Right cardiac atrium (tissue), 5 donors: ENCODE measurements at regions not wholly inside any gene's neighbourhood (a gene's known extent, or its start where the extent isn't known, plus 50 kb on each side); places are given as distances from the start of the nearest gene placed in this dataset.

Source experiments
- ATAC-seq, 2 donors: fragments of 200-7000 bp; cut with Tn5 transposase; one replicate each; pipeline versions ENCODE4 v1.8.0 to v1.9.1; 2020; ENCODE audit warnings: moderate library complexity in 2 of 2, mild to moderate bottlenecking in 1 of 2
- DNase-seq, 3 donors: peaks; one replicate each; pipeline ENCODE4 v3.0.0-alpha.2; 2020
- H3K27ac ChIP-seq: one replicate; pipeline ENCODE4 v1.5.1; 2013; ENCODE audit warnings: mild to moderate bottlenecking, low read length, control low read depth, moderate library complexity
- H3K27me3 ChIP-seq: one replicate; pipeline ENCODE4 v1.6.1; 2013; ENCODE audit not compliant: control insufficient read depth, insufficient read depth
- H3K4me1 ChIP-seq: one replicate; pipeline ENCODE4 v1.6.1; 2013; ENCODE audit warnings: low read length; ENCODE audit not compliant: control insufficient read depth, insufficient read depth
- H3K4me3 ChIP-seq: one replicate; pipeline ENCODE4 v1.5.1; 2013; ENCODE audit warnings: low read length, control low read depth
- H3K9me3 ChIP-seq: one replicate; pipeline ENCODE4 v1.6.1; 2013; ENCODE audit warnings: low read length; ENCODE audit not compliant: control insufficient read depth
- WGBS: extraction: QIAGEN DNeasy Blood & Tissue Kit; methylation state at CpG from one replicate; pipeline ENCODE4 v1.1.7; 2013; 5-methylcytosine and 5-hydroxymethylcytosine counted together
- intact Hi-C, 4 donors: fragments of 100-400 bp; cut with DNase I; formaldehyde crosslinking; loops; one replicate each; pipeline versions ENCODE4 v1.11.0 to v1.14.0; 2022 to 2023
- donor health status: healthy with polysubstance abuse.
- donor health status: DM: no; HTN: yes; CAD: no.
- donor health status: DM: no; HTN: no; CAD: no.
- donor health status: DM: no; HTN: yes; CAD: no; lungs with severe emphysema.
- donor health status: DM: yes; HTN: yes; CAD: no.

- no peaks in the 10 kb centered on the region for H3K4me1 ChIP-seq
- no peak for DNase-seq
- no peak overlapping the region for H3K27ac ChIP-seq
- intact Hi-C loops: no loop called here
- no peaks in the 10 kb centered on the region for H3K9me3 ChIP-seq
- no peak overlapping the region for H3K4me3 ChIP-seq
- no peaks in the 10 kb centered on the region for H3K27me3 ChIP-seq
- ATAC-seq: no peak
Observed at GRCh38 chr6:119559586-119559985, 210.0 kb upstream of the MAN1A1 start.

- WGBS: 96% methylated on average over 5 of the region's 5 CpGs
- H3K4me3 ChIP-seq: no peak overlapping the region
- no peak overlapping the region for H3K27ac ChIP-seq
- DNase-seq: no peak
- H3K27me3 ChIP-seq: no peaks in the 10 kb centered on the region
- intact Hi-C loops: no loop called here
- no peaks in the 10 kb centered on the region for H3K4me1 ChIP-seq
- no peaks in the 10 kb centered on the region for H3K9me3 ChIP-seq
- no peak for ATAC-seq
Observed at GRCh38 chr6:119557239-119557638, 207.7 kb upstream of the MAN1A1 start.

- H3K27ac ChIP-seq: no peak overlapping the region
Observed at GRCh38 chr6:119552021-119552420, 202.5 kb upstream of the MAN1A1 start.

GRCh38 chr6:119547024-119547423 is 197.5 kb upstream of the MAN1A1 start:
- DNase-seq (no peak), ATAC-seq (no peak)
- Histone ChIP-seq H3K9me3 (no peaks in the 10 kb centered on the region), H3K27ac (no peak overlapping the region), H3K4me1 (no peaks in the 10 kb centered on the region), H3K4me3 (no peak overlapping the region), H3K27me3 (no peaks in the 10 kb centered on the region)
- intact Hi-C loops: no loop called here
- 70% methylated on average over 3 of the region's 3 CpGs for WGBS

More at GRCh38 chr6:119552021-119552420, 202.5 kb upstream of the MAN1A1 start:
- DNase-seq (no peak), ATAC-seq (no peak)
- no peaks in the 10 kb centered on the region for H3K27me3 ChIP-seq
- intact Hi-C loops: no loop called here
- H3K4me1 ChIP-seq: no peaks in the 10 kb centered on the region
- no peaks in the 10 kb centered on the region for H3K9me3 ChIP-seq
- no peak overlapping the region for H3K4me3 ChIP-seq
- WGBS: 97% methylated on average over 1 of the region's 1 CpG

- H3K9me3 ChIP-seq: no peaks in the 10 kb centered on the region
- no peak for DNase-seq
- ATAC-seq: no peak
- H3K27me3 ChIP-seq: no peaks in the 10 kb centered on the region
- no peak overlapping the region for H3K4me3 ChIP-seq
- intact Hi-C loops: no loop called here
- H3K27ac ChIP-seq: no peak overlapping the region
- WGBS: 93% methylated on average over 1 of the region's 1 CpG
- H3K4me1 ChIP-seq: no peaks in the 10 kb centered on the region
Observed at GRCh38 chr6:119545245-119545644, 195.7 kb upstream of the MAN1A1 start.

GRCh38 chr6:119544325-119545175 is 195.0 kb upstream of the MAN1A1 start:
- Histone ChIP-seq H3K9me3 (no peaks in the 10 kb centered on the region), H3K27ac (no peak overlapping the region), H3K4me3 (no peak overlapping the region), H3K27me3 (no peaks in the 10 kb centered on the region), H3K4me1 (no peaks in the 10 kb centered on the region)
- intact Hi-C loops: no loop called here
- 67% methylated on average over 4 of the region's 4 CpGs for WGBS
- ATAC-seq (peak in 1 of 2 donors; percentile 18), DNase-seq (no peak)

GRCh38 chr6:119543332-119543731 is 193.8 kb upstream of the MAN1A1 start:
- intact Hi-C loops: no loop called here

GRCh38 chr6:119542037-119542436 is 192.5 kb upstream of the MAN1A1 start:
- no peak for DNase-seq
- WGBS: 87% methylated on average over 1 of the region's 1 CpG
- ATAC-seq: no peak
- Histone ChIP-seq H3K27ac (no peak overlapping the region), H3K4me3 (no peak overlapping the region), H3K9me3 (no peaks in the 10 kb centered on the region), H3K27me3 (no peaks in the 10 kb centered on the region), H3K4me1 (no peaks in the 10 kb centered on the region)
- intact Hi-C loops: no loop called here

More at GRCh38 chr6:119543332-119543731, 193.8 kb upstream of the MAN1A1 start:
- Histone ChIP-seq H3K9me3 (no peaks in the 10 kb centered on the region), H3K4me3 (no peak overlapping the region), H3K27me3 (no peaks in the 10 kb centered on the region), H3K27ac (no peak overlapping the region), H3K4me1 (no peaks in the 10 kb centered on the region)
- 82% methylated on average over 2 of the region's 2 CpGs for WGBS
- DNase-seq: no peak
- no peak for ATAC-seq

GRCh38 chr6:119541132-119541905 is 191.8 kb upstream of the MAN1A1 start:
- intact Hi-C loops: no loop called here
- no peak for DNase-seq
- no peaks in the 10 kb centered on the region for H3K9me3 ChIP-seq
- peak; percentile 55 to 72 for ATAC-seq
- WGBS: 46% methylated on average over 3 of the region's 3 CpGs
- H3K27ac ChIP-seq: no peak overlapping the region
- no peaks in the 10 kb centered on the region for H3K4me1 ChIP-seq
- H3K27me3 ChIP-seq: no peaks in the 10 kb centered on the region
- H3K4me3 ChIP-seq: no peak overlapping the region

GRCh38 chr6:119540417-119540816 is 190.9 kb upstream of the MAN1A1 start:
- Histone ChIP-seq H3K4me3 (no peak overlapping the region), H3K27me3 (no peaks in the 10 kb centered on the region), H3K9me3 (no peaks in the 10 kb centered on the region), H3K27ac (no peak overlapping the region), H3K4me1 (no peaks in the 10 kb centered on the region)
- ATAC-seq (no peak), DNase-seq (peak in 1 of 3 donors; percentile 38)
- intact Hi-C loops: no loop called here
- WGBS: 92% methylated on average over 6 of the region's 6 CpGs

- Histone ChIP-seq H3K4me1 (no peaks in the 10 kb centered on the region), H3K27ac (no peak overlapping the region), H3K9me3 (no peaks in the 10 kb centered on the region), H3K27me3 (no peaks in the 10 kb centered on the region), H3K4me3 (no peak overlapping the region)
- DNase-seq: no peak
- no peak for ATAC-seq
- intact Hi-C loops: no loop called here
- 71% methylated on average over 3 of the region's 3 CpGs for WGBS
Observed at GRCh38 chr6:119539066-119539746, 189.6 kb upstream of the MAN1A1 start.
